WTC11 (cell line): ENCODE measurements at regions not wholly inside any gene's neighbourhood (a gene's known extent, or its start where the extent isn't known, plus 50 kb on each side); places are given as distances from the start of the nearest gene placed in this dataset.

Source experiments
- ATAC-seq: fragments of 200-7000 bp; cut with Tn5 transposase; 2 replicates; pipeline ENCODE4 v1.10.0; 2021; ENCODE audit warnings: mild to moderate bottlenecking, moderate library complexity
- CTCF ChIA-PET: fragments of 300-600 bp; sonication (Branson Sonifier 250); formaldehyde crosslinking; loops from one replicate; lab custom pipeline; 2021; ENCODE audit warnings: antibody characterized with exemption; lab: Charles Lee
- POLR2A ChIA-PET: fragments of 350-600 bp; sonication (Branson Sonifier 250); formaldehyde crosslinking; loops from one replicate; lab custom pipeline; 2021; ENCODE audit warnings: antibody characterized with exemption; lab: Charles Lee
- DNase-seq: peaks from one replicate; pipeline ENCODE4 v3.0.0; 2021; ENCODE audit warnings: low spot score
- H3K27ac Mint-ChIP-seq: 2 replicates; pipeline ENCODE4 v1.8.0; 2021; ENCODE audit warnings: mixed read lengths
- H3K27me3 Mint-ChIP-seq: 2 replicates; pipeline ENCODE4 v1.8.0; 2021; ENCODE audit warnings: low read depth, mild to moderate bottlenecking, moderate library complexity, mixed read lengths
- H3K36me3 Mint-ChIP-seq: 2 replicates; pipeline ENCODE4 v1.8.0; 2021; ENCODE audit warnings: mixed read lengths
- H3K4me1 Mint-ChIP-seq: 2 replicates; pipeline ENCODE4 v1.8.0; 2022; ENCODE audit warnings: mixed read lengths
- H3K4me3 Mint-ChIP-seq: 2 replicates; pipeline ENCODE4 v1.8.0; 2021; ENCODE audit warnings: mild to moderate bottlenecking, moderate library complexity, mixed read lengths
- H3K9me3 Mint-ChIP-seq: 2 replicates; pipeline ENCODE4 v1.8.0; 2021; ENCODE audit warnings: mixed read lengths
- CREB1 ChIP-seq: sonication (generic); formaldehyde crosslinking; IDR thresholded peaks from 2 replicates; pipeline ENCODE4 v1.8.0; 2023; ENCODE audit warnings: mild to moderate bottlenecking, missing genetic modification reagents
- HMGA2 ChIP-seq: fragments of 250-450 bp; sonication (Bioruptor Pico); IDR thresholded peaks from 2 replicates; pipeline ENCODE4 v1.4.0; 2021; ENCODE audit warnings: mild to moderate bottlenecking, moderate library complexity
- JAZF1 ChIP-seq: fragments of 250-450 bp; sonication (Bioruptor Pico); IDR thresholded peaks from 2 replicates; pipeline ENCODE4 v1.9.0; 2021; ENCODE audit warnings: moderate library complexity, mild to moderate bottlenecking, inconsistent platforms
- MYBL2 ChIP-seq: sonication (generic); formaldehyde crosslinking; IDR thresholded peaks from 2 replicates; pipeline ENCODE4 v1.8.1; 2023; ENCODE audit warnings: mild to moderate bottlenecking, moderate library complexity, missing genetic modification reagents
- OVOL2 ChIP-seq: fragments of 250-450 bp; sonication (Bioruptor Pico); IDR thresholded peaks from 2 replicates; pipeline ENCODE4 v1.9.0; 2021; ENCODE audit warnings: mild to moderate bottlenecking, borderline replicate concordance
- SMAD3 ChIP-seq: sonication (generic); formaldehyde crosslinking; IDR thresholded peaks from 2 replicates; pipeline ENCODE4 v1.8.0; 2022; ENCODE audit warnings: missing genetic modification reagents, mild to moderate bottlenecking, borderline replicate concordance
- TCF7 ChIP-seq: sonication (generic); formaldehyde crosslinking; IDR thresholded peaks from 2 replicates; pipeline ENCODE4 v1.8.0; 2022; ENCODE audit warnings: mild to moderate bottlenecking, low read depth, missing genetic modification reagents, moderate library complexity
- ZNF219 ChIP-seq: sonication (generic); formaldehyde crosslinking; IDR thresholded peaks from 2 replicates; pipeline ENCODE4 v1.8.0; 2023; ENCODE audit warnings: missing genetic modification reagents, mild to moderate bottlenecking, borderline replicate concordance
- ZNF416 ChIP-seq: fragments of 250-450 bp; sonication (Bioruptor Pico); IDR thresholded peaks from 2 replicates; pipeline ENCODE4 v1.9.0; 2021; ENCODE audit warnings: mild to moderate bottlenecking, inconsistent platforms
- ZNF423 ChIP-seq: fragments of 250-450 bp; sonication (Bioruptor Pico); IDR thresholded peaks from 2 replicates; pipeline ENCODE4 v2.1.2; 2022; ENCODE audit warnings: mild to moderate bottlenecking, moderate library complexity
- ZNF671 ChIP-seq: fragments of 250-450 bp; sonication (Bioruptor Pico); IDR thresholded peaks from 2 replicates; pipeline ENCODE4 v1.8.0; 2021; ENCODE audit warnings: mild to moderate bottlenecking
- TF ChIP-seq, protein P1 (sequence below): fragments of 250-450 bp; sonication (Bioruptor Pico); IDR thresholded peaks from 2 replicates; pipeline ENCODE4 v1.9.0; 2021; ENCODE audit warnings: mild to moderate bottlenecking
- TF ChIP-seq, protein P2 (sequence below): sonication (generic); formaldehyde crosslinking; IDR thresholded peaks from 2 replicates; pipeline ENCODE4 v1.8.0; 2022; ENCODE audit warnings: mild to moderate bottlenecking, missing genetic modification reagents
- TF ChIP-seq, protein P3 (sequence below): sonication (generic); formaldehyde crosslinking; IDR thresholded peaks from 2 replicates; pipeline ENCODE4 v1.8.0; 2022; ENCODE audit warnings: mild to moderate bottlenecking, missing genetic modification reagents
- TF ChIP-seq, protein P4 (sequence below): fragments of 250-450 bp; sonication (Bioruptor Pico); IDR thresholded peaks from 2 replicates; pipeline ENCODE4 v1.8.0; 2021; ENCODE audit warnings: mild to moderate bottlenecking
- TF ChIP-seq, protein P5 (sequence below): sonication (generic); formaldehyde crosslinking; IDR thresholded peaks from 2 replicates; pipeline ENCODE4 v1.8.1; 2022; ENCODE audit warnings: mild to moderate bottlenecking, moderate library complexity, missing genetic modification reagents
- TF ChIP-seq, protein P6 (sequence below): sonication (generic); formaldehyde crosslinking; IDR thresholded peaks from 2 replicates; pipeline ENCODE4 v1.8.0; 2023; ENCODE audit warnings: missing genetic modification reagents, mild to moderate bottlenecking, borderline replicate concordance
- TF ChIP-seq, protein P7 (sequence below): fragments of 200-600 bp; IDR thresholded peaks from 2 replicates; pipeline ENCODE4 v1.8.0; 2022; ENCODE audit warnings: antibody characterized with exemption

DNA sequence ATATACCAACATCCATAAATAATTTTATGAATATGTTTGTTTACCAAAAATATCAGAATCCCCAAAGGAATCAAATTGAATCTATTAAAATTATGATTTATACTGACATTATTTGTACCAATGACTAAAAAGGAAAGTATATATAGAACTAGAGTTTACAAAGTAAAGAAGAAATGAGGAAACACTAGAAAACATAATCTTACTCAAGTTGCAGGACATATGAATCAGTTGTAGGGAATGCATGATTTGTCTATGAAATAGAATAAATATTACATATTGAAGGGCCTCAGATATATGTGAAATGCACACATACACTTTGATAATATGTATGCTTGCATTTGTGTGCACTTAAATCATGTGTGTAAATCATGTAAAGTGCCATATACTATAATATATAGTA is 1466.4 kb downstream of the EFNB2 start:
- no peaks in the 10 kb centered on the region for H3K4me1 Mint-ChIP-seq
- ATAC-seq = no peak

More for the DNA sequence above, 1466.4 kb downstream of the EFNB2 start:
- ChIA-PET CTCF (no interaction called here), POLR2A (no interaction called here)
- no peak for TF ChIP-seq TCF7 (CRISPR knock-in tag)
- TF ChIP-seq, protein P1, sequence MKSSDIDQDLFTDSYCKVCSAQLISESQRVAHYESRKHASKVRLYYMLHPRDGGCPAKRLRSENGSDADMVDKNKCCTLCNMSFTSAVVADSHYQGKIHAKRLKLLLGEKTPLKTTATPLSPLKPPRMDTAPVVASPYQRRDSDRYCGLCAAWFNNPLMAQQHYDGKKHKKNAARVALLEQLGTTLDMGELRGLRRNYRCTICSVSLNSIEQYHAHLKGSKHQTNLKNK (CRISPR knock-in tag) = no peak
- no peak for TF ChIP-seq ZNF416 (CRISPR knock-in tag)
- TF ChIP-seq ZNF423 = no peak
- no peak for TF ChIP-seq JAZF1 (CRISPR knock-in tag)
- no peak for TF ChIP-seq MYBL2 (CRISPR knock-in tag)
- TF ChIP-seq, protein P2, sequence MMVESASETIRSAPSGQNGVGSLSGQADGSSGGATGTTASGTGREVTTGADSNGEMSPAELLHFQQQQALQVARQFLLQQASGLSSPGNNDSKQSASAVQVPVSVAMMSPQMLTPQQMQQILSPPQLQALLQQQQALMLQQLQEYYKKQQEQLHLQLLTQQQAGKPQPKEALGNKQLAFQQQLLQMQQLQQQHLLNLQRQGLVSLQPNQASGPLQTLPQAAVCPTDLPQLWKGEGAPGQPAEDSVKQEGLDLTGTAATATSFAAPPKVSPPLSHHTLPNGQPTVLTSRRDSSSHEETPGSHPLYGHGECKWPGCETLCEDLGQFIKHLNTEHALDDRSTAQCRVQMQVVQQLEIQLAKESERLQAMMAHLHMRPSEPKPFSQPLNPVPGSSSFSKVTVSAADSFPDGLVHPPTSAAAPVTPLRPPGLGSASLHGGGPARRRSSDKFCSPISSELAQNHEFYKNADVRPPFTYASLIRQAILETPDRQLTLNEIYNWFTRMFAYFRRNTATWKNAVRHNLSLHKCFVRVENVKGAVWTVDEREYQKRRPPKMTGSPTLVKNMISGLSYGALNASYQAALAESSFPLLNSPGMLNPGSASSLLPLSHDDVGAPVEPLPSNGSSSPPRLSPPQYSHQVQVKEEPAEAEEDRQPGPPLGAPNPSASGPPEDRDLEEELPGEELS (CRISPR knock-in tag) = no peak
- TF ChIP-seq, protein P3, sequence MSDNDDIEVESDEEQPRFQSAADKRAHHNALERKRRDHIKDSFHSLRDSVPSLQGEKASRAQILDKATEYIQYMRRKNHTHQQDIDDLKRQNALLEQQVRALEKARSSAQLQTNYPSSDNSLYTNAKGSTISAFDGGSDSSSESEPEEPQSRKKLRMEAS = no peak
- no peak for TF ChIP-seq OVOL2 (CRISPR knock-in tag)
- TF ChIP-seq ZNF671 (CRISPR knock-in tag) = no peak
- TF ChIP-seq, protein P4, sequence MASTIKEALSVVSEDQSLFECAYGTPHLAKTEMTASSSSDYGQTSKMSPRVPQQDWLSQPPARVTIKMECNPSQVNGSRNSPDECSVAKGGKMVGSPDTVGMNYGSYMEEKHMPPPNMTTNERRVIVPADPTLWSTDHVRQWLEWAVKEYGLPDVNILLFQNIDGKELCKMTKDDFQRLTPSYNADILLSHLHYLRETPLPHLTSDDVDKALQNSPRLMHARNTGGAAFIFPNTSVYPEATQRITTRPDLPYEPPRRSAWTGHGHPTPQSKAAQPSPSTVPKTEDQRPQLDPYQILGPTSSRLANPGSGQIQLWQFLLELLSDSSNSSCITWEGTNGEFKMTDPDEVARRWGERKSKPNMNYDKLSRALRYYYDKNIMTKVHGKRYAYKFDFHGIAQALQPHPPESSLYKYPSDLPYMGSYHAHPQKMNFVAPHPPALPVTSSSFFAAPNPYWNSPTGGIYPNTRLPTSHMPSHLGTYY = no peak
- no peak for TF ChIP-seq SMAD3
- TF ChIP-seq, protein P5, sequence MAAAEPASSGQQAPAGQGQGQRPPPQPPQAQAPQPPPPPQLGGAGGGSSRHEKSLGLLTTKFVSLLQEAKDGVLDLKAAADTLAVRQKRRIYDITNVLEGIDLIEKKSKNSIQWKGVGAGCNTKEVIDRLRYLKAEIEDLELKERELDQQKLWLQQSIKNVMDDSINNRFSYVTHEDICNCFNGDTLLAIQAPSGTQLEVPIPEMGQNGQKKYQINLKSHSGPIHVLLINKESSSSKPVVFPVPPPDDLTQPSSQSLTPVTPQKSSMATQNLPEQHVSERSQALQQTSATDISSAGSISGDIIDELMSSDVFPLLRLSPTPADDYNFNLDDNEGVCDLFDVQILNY (CRISPR knock-in tag) = no peak
- no peak for TF ChIP-seq ZNF219 (CRISPR knock-in tag)
- no peak for TF ChIP-seq CREB1 (CRISPR knock-in tag)
- TF ChIP-seq, protein P6, sequence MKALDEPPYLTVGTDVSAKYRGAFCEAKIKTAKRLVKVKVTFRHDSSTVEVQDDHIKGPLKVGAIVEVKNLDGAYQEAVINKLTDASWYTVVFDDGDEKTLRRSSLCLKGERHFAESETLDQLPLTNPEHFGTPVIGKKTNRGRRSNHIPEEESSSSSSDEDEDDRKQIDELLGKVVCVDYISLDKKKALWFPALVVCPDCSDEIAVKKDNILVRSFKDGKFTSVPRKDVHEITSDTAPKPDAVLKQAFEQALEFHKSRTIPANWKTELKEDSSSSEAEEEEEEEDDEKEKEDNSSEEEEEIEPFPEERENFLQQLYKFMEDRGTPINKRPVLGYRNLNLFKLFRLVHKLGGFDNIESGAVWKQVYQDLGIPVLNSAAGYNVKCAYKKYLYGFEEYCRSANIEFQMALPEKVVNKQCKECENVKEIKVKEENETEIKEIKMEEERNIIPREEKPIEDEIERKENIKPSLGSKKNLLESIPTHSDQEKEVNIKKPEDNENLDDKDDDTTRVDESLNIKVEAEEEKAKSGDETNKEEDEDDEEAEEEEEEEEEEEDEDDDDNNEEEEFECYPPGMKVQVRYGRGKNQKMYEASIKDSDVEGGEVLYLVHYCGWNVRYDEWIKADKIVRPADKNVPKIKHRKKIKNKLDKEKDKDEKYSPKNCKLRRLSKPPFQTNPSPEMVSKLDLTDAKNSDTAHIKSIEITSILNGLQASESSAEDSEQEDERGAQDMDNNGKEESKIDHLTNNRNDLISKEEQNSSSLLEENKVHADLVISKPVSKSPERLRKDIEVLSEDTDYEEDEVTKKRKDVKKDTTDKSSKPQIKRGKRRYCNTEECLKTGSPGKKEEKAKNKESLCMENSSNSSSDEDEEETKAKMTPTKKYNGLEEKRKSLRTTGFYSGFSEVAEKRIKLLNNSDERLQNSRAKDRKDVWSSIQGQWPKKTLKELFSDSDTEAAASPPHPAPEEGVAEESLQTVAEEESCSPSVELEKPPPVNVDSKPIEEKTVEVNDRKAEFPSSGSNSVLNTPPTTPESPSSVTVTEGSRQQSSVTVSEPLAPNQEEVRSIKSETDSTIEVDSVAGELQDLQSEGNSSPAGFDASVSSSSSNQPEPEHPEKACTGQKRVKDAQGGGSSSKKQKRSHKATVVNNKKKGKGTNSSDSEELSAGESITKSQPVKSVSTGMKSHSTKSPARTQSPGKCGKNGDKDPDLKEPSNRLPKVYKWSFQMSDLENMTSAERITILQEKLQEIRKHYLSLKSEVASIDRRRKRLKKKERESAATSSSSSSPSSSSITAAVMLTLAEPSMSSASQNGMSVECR (CRISPR knock-in tag) = no peak
- no peak for TF ChIP-seq HMGA2
- TF ChIP-seq, protein P7, sequence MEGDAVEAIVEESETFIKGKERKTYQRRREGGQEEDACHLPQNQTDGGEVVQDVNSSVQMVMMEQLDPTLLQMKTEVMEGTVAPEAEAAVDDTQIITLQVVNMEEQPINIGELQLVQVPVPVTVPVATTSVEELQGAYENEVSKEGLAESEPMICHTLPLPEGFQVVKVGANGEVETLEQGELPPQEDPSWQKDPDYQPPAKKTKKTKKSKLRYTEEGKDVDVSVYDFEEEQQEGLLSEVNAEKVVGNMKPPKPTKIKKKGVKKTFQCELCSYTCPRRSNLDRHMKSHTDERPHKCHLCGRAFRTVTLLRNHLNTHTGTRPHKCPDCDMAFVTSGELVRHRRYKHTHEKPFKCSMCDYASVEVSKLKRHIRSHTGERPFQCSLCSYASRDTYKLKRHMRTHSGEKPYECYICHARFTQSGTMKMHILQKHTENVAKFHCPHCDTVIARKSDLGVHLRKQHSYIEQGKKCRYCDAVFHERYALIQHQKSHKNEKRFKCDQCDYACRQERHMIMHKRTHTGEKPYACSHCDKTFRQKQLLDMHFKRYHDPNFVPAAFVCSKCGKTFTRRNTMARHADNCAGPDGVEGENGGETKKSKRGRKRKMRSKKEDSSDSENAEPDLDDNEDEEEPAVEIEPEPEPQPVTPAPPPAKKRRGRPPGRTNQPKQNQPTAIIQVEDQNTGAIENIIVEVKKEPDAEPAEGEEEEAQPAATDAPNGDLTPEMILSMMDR = no peak
- H3K36me3 Mint-ChIP-seq = no peaks in the 10 kb centered on the region
- H3K27ac Mint-ChIP-seq = no peak overlapping the region
- H3K27me3 Mint-ChIP-seq = no peaks in the 10 kb centered on the region
- H3K4me3 Mint-ChIP-seq = no peak overlapping the region
- DNase-seq = no peak
- H3K9me3 Mint-ChIP-seq = 0 out of 2 replicates have a peak, but pooled peaks cover 3% of the 10 kb centered on the region
